ENCODE measurements at regions not wholly inside any gene's neighbourhood (a gene's known extent, or its start where the extent isn't known, plus 50 kb on each side); places are given as distances from the start of the nearest gene placed in this dataset.

GRCh38 chr11:120061036-120061760 is 76.7 kb downstream of the TRIM29 start:
- DNase-seq: no peak
- no peak for ATAC-seq
- intact Hi-C loops (cut with DNase I, micrococcal nuclease): no loop called here

DNA sequence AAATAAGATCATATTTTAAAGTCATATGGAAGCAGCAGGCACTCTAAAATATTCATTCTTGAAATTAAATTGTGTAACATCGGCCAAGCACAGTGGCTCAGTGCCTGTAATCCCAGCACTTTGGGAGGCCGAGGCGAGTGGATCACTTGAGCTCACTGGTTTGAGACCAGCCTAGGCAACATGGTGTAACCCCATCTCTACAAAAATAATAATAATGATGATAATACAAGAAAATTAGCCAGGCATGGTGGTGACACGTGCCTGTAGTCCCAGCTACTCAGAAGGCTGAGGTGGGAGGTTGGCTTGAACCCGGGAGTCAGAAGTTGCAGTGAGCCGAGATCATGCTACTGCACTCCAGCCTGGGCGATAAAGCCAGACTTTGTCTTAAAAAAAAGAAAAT is 77.4 kb downstream of the TRIM29 start:
- intact Hi-C loops (cut with DNase I, micrococcal nuclease): no loop called here
- DNase-seq: no peak

GRCh38 chr11:120058931-120059330 is 79.0 kb downstream of the TRIM29 start:
- no peak for ATAC-seq
- DNase-seq: no peak
- intact Hi-C loops (cut with DNase I, micrococcal nuclease): no loop called here

More for the DNA sequence above, 77.4 kb downstream of the TRIM29 start:
- ATAC-seq: no peak

GRCh38 chr11:120057595-120058581 is 80.0 kb downstream of the TRIM29 start:
- ATAC-seq: peak; percentile 76
- intact Hi-C loops (cut with DNase I, micrococcal nuclease): no loop called here
- peak in 1 of 2 donors; percentile 18 for DNase-seq

DNA sequence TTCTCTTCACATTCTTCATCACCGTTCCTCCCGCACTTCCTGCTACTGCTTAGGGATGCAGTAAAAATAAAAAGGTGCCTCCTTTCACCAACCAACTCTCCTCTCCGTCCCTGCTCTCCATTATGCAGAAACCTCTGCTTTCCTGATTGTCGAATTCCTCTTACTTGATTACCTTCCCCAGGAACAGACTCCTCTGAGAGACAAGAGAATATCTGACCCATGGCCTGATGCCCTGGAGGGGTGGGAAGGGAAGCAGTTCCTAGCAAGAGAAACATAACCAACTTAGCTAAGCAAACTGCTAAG is 80.9 kb downstream of the TRIM29 start:
- no peak for DNase-seq
- no peak for ATAC-seq
- intact Hi-C loops (cut with DNase I, micrococcal nuclease): no loop called here

DNA sequence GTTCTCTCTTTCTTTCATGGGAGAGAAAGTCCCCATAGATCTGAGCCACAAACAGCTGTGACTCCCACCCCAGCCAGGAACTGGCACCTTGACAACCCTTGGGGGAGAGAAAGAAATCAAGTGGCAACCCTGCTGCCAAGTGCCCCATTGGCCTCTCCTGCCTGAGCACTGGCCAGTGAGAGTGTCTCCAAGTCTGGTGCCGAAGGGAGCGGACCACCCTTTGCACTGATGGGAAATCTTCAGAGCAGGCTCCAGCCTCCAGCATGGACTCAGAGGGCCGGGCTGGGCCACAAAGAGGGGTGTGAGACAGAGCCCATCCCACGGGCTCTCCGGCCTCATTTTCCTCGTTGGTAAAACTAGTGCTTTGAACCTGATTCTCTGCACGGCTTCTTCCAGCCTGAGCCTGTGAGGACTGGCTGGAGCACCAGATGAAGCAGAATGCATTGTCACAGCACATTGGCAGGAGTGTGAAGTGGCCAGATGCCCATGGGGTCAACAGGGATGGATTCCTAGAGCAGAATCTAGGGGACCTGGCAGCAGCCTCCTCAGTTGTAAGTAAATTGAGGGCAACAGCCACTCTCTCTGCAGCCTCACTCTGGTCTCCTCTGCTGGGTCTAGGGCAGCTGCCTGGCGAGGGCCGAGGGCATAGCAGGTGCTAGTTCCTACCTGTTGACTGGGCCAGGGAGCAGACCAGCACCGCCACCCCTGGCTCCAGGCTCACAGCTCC is 81.4 kb downstream of the TRIM29 start:
- ATAC-seq (no peak), DNase-seq (no peak)

GRCh38 chr11:120055646-120056045 is 82.3 kb downstream of the TRIM29 start:
- intact Hi-C loops (cut with DNase I, micrococcal nuclease): no loop called here
- ATAC-seq (no peak), DNase-seq (no peak)

More for the DNA sequence above, 81.4 kb downstream of the TRIM29 start:
- intact Hi-C loops (cut with DNase I, micrococcal nuclease): no loop called here

DNA sequence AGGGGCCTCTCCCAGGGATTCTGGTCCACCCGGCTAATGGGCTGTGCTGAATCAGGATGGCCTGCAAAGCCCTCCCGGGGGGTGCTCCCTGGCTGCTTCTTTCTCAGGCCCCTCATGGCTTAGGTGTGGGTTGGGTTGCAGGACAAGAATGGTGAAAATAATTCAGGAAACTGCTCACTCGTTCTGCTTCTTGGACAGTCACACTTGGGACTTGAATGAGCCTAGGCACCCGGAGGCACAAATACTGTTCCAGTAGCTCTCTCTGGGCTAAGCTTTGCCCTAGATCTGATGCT is 83.2 kb downstream of the TRIM29 start:
- intact Hi-C loops (cut with DNase I, micrococcal nuclease): no loop called here
- ATAC-seq (no peak), DNase-seq (no peak)

- no peak for DNase-seq
- no peak for ATAC-seq
- intact Hi-C loops (cut with DNase I, micrococcal nuclease): no loop called here
These were observed 83.7 kb downstream of the TRIM29 start for GRCh38 chr11:120054016-120054752.

DNA sequence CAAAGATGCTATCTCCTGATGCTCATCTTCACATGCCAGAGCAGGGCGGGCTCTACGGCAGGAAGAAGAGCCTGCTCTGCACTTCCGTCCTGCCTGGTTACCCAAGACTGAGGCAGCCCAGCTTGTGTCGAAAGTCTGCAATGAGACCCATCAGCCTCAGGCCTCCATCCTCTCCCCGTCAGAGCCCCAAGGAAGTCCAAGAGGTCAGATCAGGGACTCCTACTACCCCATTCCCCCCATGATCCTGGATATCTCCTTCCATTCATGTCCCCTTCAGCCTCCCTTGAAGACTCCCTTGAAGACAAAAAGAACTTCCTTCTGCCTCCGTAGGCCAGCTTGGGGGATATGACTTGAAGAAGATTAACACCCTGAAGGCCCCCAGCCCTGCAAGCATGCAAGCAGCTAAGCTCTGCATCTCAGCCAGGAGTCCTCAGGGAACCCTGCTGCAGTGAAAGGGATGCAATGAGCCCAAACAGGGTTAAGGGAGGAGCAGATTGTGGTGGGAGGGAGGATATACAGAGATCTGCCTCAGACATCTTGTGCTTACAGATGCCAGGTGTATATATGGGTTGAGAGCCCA is 85.6 kb downstream of the TRIM29 start:
- intact Hi-C loops (cut with DNase I, micrococcal nuclease): no loop called here
- ATAC-seq: no peak
- DNase-seq: no peak

DNA sequence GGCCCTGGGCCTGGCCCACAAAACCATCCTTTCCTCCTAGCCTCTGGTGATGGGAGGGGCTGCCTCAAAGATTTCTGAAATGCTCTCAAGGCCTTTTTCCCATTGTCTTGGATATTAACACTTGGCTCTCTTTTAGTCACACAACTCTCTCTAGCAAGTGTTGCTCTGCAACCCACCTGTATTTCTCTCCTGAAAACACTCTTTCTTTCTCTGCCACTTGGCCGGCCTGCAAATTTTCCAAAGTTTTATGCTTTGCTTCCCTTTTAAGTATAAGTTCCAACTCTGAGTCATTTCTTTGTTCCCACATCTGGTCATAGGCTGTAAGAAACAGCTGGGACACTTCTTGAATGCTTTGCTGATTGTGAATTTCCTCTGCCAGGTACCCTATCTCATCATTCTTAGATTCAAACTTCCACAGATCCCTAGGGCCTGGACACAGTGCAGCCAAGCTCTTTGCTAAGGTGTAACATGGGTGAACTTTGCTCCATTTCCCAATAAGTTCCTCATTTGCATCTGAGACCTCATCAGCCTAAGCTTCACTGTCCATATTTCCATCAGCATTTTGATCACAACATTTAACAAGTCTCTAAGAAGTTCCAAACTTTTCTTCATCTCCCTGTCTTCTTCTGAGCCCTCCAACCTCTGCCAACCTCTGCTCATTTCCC is 93.8 kb downstream of the TRIM29 start:
- DNase-seq: no peak
- intact Hi-C loops (cut with DNase I, micrococcal nuclease): no loop called here
- no peak for ATAC-seq

GRCh38 chr11:120043328-120043945 is 94.5 kb downstream of the TRIM29 start:
- ATAC-seq: no peak
- DNase-seq: no peak

DNA sequence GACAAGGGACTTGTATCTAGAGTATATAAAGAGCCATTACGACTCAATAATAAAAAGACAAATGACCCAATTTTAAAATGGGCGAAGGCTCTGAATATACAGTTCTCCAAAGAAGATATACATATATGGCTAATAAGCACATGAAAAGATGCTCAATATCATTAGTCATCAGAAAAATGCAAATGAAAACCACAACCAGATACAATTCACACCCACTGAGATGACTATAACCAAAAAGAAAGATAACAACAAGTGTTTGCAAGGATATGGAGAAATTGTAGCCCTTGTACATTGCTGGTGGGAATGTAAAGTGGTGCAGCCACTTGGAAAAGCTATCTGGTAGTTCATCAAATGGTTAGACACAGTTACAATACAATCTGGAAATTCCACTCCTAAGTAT is 96.3 kb downstream of the TRIM29 start:
- intact Hi-C loops (cut with DNase I, micrococcal nuclease): no loop called here
- ATAC-seq (no peak), DNase-seq (no peak)

More at GRCh38 chr11:120043328-120043945, 94.5 kb downstream of the TRIM29 start:
- intact Hi-C loops (cut with DNase I, micrococcal nuclease): no loop called here

GRCh38 chr11:120040151-120040840 is 97.6 kb downstream of the TRIM29 start:
- intact Hi-C loops (cut with DNase I, micrococcal nuclease): no loop called here
- ATAC-seq: no peak
- no peak for DNase-seq

- DNase-seq (no peak), ATAC-seq (no peak)
- intact Hi-C loops (cut with DNase I, micrococcal nuclease): no loop called here
These were observed 98.9 kb downstream of the TRIM29 start for GRCh38 chr11:120039039-120039438.

DNA sequence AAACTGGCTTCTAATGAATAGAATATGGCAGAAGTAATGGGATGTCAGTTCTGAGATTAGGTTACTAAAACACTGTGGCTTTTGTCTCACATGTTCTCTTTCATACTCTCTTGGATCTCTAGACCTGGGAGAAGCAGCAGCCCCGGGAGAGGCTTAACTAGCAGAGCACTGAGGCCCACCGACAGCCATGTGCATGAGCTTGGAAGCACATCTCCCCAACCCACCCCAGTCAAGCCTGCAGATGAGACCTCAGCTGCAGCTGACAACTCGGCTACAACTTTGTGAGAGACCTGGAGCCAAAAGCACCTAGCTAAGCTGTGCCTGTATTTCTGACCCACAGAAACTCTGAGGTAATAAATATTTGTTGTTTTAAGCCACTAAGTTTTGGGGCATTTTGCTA is 100.8 kb downstream of the TRIM29 start:
- DNase-seq (no peak), ATAC-seq (no peak)
- intact Hi-C loops (cut with DNase I, micrococcal nuclease): no loop called here

- DNase-seq: no peak
- no peak for ATAC-seq
- intact Hi-C loops (cut with DNase I, micrococcal nuclease): no loop called here
These were observed 102.2 kb downstream of the TRIM29 start for GRCh38 chr11:120035756-120036155.

All from left colon (tissue), 2 donors.